ENCODE measurements at regions not wholly inside any gene's neighbourhood (a gene's known extent, or its start where the extent isn't known, plus 50 kb on each side); places are given as distances from the start of the nearest gene placed in this dataset.

- TF ChIP-seq CTCF (IDR thresholded peaks at IDR 0.05; ENCODE audit: insufficient read depth, missing control alignments): no peak
- no peak for DNase-seq (ENCODE audit: insufficient read length, low spot score)
- FAIRE-seq: no peak
Measured at GRCh38 chr12:45577844-45578399, 151.6 kb upstream of the ARID2 start.

GRCh38 chr12:45580356-45580969 is 149.0 kb upstream of the ARID2 start:
- no peak for DNase-seq (ENCODE audit: insufficient read length, low spot score)
- FAIRE-seq: no peak
- TF ChIP-seq CTCF (IDR thresholded peaks at IDR 0.05; ENCODE audit: insufficient read depth, missing control alignments): no peak

GRCh38 chr12:45581112-45581511 is 148.4 kb upstream of the ARID2 start:
- DNase-seq (ENCODE audit: insufficient read length, low spot score) (no peak), FAIRE-seq (no peak)
- TF ChIP-seq CTCF (IDR thresholded peaks at IDR 0.05; ENCODE audit: insufficient read depth, missing control alignments): no peak

- TF ChIP-seq CTCF (IDR thresholded peaks at IDR 0.05; ENCODE audit: insufficient read depth, missing control alignments): no peak
- no peak for FAIRE-seq
- no peak for DNase-seq (ENCODE audit: insufficient read length, low spot score)
Measured at GRCh38 chr12:45582536-45582935, 147.0 kb upstream of the ARID2 start.

- FAIRE-seq: no peak
- no peak for DNase-seq (ENCODE audit: insufficient read length, low spot score)
- no peak for TF ChIP-seq CTCF (IDR thresholded peaks at IDR 0.05; ENCODE audit: insufficient read depth, missing control alignments)
Measured at GRCh38 chr12:45582986-45583659, 146.4 kb upstream of the ARID2 start.

- no peak for TF ChIP-seq CTCF (IDR thresholded peaks at IDR 0.05; ENCODE audit: insufficient read depth, missing control alignments)
- no peak for DNase-seq (ENCODE audit: insufficient read length, low spot score)
- FAIRE-seq: no peak
Measured at GRCh38 chr12:45584336-45584735, 145.2 kb upstream of the ARID2 start.

Measured in D721Med (cell line).